ENCODE measurements at regions not wholly inside any gene's neighbourhood (a gene's known extent, or its start where the extent isn't known, plus 50 kb on each side); places are given as distances from the start of the nearest gene placed in this dataset.

- TF ChIP-seq POLR2AphosphoS5 (IDR thresholded peaks at IDR 0.05; ENCODE audit: insufficient read depth in 1 of 2, low read depth in 1 of 2): no peak
- TF ChIP-seq, protein P1, sequence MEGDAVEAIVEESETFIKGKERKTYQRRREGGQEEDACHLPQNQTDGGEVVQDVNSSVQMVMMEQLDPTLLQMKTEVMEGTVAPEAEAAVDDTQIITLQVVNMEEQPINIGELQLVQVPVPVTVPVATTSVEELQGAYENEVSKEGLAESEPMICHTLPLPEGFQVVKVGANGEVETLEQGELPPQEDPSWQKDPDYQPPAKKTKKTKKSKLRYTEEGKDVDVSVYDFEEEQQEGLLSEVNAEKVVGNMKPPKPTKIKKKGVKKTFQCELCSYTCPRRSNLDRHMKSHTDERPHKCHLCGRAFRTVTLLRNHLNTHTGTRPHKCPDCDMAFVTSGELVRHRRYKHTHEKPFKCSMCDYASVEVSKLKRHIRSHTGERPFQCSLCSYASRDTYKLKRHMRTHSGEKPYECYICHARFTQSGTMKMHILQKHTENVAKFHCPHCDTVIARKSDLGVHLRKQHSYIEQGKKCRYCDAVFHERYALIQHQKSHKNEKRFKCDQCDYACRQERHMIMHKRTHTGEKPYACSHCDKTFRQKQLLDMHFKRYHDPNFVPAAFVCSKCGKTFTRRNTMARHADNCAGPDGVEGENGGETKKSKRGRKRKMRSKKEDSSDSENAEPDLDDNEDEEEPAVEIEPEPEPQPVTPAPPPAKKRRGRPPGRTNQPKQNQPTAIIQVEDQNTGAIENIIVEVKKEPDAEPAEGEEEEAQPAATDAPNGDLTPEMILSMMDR (IDR thresholded peaks at IDR 0.05): no peak
Observed at GRCh38 chr4:53767482-53767881, 176.2 kb upstream of the LNX1 start.
